ENCODE measurements at regions not wholly inside any gene's neighbourhood (a gene's known extent, or its start where the extent isn't known, plus 50 kb on each side); places are given as distances from the start of the nearest gene placed in this dataset.
A peak's percentile ranks its signal among the peaks of the same experiment; 100 is the strongest.

GRCh38 chr13:74409551-74409950 is 275.3 kb upstream of the KLF12 start:
- DNase-seq (ENCODE audit: low spot score) = no peak

DNA sequence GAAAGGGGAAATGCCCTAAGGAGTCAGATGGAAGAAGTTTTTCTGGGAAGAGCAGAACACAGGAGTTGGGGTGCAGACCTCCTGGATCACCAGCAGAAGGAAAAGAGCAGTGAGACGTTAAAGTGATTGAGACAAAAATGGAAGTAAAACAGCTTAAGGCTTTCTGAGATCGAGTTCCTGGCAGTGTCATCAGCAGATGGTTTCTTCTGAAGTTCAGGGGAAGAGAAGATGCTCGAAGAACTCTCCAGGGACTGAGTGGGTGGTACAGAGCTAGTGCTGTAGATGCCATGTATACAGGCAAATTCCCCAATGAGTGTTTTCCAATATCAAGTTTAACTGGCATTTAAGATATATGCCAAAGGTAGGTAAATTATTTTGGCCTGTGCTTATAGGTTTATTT is 272.2 kb upstream of the KLF12 start:
- DNase-seq (ENCODE audit: low spot score) = no peak

DNA sequence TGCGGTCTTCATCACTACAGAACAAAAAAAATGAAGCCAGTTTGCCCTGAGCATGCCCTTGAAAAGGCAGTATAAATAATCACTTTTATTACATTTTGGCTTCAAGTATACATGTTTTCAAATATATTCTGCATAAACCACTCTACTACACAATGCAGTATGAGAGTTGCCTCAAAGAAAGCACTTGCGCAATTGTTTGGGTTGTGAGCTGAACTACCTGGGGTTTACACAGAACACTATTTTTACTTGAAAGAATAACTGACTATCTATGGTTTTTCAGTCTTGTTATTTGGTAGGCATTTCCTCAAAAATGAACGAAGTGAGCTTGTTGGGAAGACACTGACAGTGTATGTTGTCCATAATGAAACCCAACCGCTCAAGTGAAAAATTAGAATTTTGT is 264.4 kb upstream of the KLF12 start:
- no peak for DNase-seq (ENCODE audit: low spot score)

DNA sequence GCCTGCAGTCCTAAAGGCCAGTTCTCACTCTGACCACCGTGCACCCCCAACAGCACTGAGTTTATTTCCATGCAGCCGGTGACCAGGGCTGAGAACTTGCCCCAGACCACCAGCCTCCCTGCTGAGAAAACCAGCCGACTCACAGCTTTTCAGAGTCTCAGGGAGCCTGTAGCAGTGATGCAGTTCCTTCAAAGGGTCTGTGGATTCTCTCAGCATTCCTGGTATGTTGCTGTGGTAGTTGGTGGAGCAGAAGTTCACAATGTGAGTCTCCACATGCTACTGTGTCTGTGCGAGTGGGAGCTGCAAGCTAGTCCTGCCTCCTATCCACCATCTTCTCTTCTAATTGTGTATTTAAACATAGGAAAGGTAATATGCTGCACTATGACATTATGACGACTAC is 254.9 kb upstream of the KLF12 start:
- no peak for DNase-seq (ENCODE audit: low spot score)

DNA sequence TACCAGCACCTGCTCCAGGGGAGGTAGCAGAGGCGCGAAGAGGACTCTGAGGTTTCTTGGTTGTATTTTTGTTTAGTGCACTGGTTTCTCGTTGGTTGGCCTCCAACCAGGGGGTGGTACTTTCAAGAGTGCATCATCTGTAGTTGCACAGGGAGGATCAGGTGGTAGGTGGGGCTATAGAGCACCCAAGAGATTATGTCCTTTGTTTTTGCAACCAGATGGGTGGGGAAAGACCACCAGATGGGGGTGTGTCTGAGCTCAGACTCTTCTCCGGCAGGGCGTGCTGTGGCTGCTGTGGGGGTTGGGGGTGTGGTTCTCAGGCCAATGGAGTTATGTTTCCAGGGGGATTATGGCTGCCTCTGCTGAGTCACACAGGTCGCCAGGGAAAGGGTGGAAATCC is 254.4 kb upstream of the KLF12 start:
- no peak for DNase-seq (ENCODE audit: low spot score)

- no peak for DNase-seq (ENCODE audit: low spot score)
These were observed 238.3 kb upstream of the KLF12 start for GRCh38 chr13:74372511-74372910.

DNA sequence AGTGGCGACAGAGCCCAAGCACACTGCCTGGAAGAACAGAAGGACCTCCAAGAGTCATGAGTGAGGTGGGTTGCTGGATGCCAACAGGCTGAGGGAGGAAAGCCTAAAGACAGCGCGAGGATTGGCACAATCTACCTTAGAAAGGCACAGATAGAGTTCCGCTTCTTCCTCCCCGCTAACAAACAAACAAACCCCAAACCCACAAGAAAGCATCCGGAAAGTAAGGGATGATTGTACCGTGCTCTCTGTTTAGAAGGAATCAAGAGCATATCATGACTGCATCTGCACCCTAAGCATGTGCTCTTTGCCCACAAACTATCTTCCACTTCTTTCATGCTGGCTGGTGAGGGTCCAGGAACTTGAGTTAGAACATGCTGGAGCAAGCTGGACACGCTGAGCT is 233.0 kb upstream of the KLF12 start:
- no peak for DNase-seq (ENCODE audit: low spot score)

- no peak for DNase-seq (ENCODE audit: low spot score)
These were observed 227.1 kb upstream of the KLF12 start for GRCh38 chr13:74361274-74361673.

GRCh38 chr13:74346960-74347359 is 212.8 kb upstream of the KLF12 start:
- no peak for DNase-seq (ENCODE audit: low spot score)

DNA sequence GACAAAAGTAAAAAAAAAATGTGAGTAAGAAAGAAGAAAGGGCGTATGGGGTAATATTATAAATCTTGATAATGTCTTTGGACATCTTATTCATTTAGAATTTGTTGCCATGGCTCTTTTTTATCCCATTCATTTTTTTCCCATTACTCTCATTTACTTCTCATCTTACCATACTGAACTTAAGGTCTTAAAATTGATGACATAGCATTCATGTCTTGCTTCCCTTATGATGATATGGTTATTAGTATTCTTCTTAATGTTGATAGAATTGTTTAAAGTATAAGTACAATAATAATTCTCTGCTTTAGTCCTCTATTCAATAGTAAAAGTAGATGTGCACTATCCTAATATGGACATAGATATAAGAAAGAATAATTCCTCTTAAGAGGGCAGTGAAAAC is 204.1 kb upstream of the KLF12 start:
- DNase-seq (ENCODE audit: low spot score) = no peak

DNA sequence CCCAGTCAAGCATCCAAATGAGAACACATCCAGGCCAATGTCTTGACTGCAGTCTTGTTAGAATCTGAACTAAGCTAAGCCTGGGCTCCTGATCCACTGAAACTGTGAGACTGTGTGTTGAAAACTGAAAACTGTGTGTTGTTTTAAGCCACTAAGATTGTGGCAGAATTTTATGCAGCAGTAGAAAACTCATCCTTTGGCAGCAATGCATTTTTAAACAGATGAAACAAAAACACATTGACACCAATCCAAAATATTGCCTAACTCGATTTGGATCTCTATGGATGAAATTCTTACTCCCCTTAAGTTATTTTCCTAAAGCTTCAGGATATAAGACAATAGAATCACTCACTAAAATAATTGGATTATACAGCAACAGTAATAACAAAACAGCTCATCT is 202.3 kb upstream of the KLF12 start:
- no peak for DNase-seq (ENCODE audit: low spot score)

- no peak for DNase-seq (ENCODE audit: low spot score)
These were observed 201.2 kb upstream of the KLF12 start for GRCh38 chr13:74335370-74335769.

- no peak for DNase-seq (ENCODE audit: low spot score)
These were observed 195.8 kb upstream of the KLF12 start for GRCh38 chr13:74329962-74330361.

GRCh38 chr13:74325106-74325505 is 190.9 kb upstream of the KLF12 start:
- DNase-seq (ENCODE audit: low spot score) = peak; percentile 1

DNA sequence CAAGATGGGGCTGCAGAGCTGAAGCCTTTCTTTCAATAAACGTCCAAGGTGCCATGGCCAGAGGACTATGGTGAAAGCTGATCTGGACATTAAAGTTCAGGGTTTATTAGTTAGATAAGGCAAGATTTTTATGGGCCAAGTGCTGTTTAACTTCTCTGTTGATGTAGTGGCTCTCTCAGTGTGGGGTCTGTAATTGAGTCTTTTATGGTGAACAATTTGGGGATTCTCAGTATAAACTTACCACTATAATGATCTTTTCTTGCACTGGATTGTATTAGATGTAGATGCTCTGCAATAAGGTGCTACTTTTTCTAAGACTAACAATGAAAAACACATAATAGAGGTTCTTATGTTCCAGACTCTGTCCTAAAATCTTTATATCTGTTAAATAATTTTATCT is 190.1 kb upstream of the KLF12 start:
- no peak for DNase-seq (ENCODE audit: low spot score)

- no peak for DNase-seq (ENCODE audit: low spot score)
These were observed 188.4 kb upstream of the KLF12 start for GRCh38 chr13:74322562-74322961.

DNA sequence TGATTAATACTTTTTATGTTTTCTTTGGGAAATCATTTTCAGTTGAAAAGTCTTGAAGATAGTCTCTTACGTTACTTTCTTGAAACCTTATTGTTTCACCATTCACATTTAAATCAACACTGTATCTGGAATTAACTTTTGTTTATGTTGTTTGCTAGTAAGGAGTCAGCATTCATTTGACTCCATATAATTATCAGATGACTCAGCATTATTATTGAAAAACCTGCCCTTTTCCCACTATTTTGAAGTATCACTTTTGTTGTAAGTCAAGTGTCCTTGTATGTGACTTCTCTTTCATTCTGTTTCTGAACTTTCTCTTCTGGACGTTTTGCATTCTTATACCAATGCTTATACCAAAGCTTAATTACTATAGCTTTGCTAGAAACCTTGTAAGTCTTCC is 186.1 kb upstream of the KLF12 start:
- no peak for DNase-seq (ENCODE audit: low spot score)

GRCh38 chr13:74316547-74316946 is 182.3 kb upstream of the KLF12 start:
- DNase-seq (ENCODE audit: low spot score) = no peak

- no peak for DNase-seq (ENCODE audit: low spot score)
These were observed 172.3 kb upstream of the KLF12 start for GRCh38 chr13:74306496-74306895.

DNA sequence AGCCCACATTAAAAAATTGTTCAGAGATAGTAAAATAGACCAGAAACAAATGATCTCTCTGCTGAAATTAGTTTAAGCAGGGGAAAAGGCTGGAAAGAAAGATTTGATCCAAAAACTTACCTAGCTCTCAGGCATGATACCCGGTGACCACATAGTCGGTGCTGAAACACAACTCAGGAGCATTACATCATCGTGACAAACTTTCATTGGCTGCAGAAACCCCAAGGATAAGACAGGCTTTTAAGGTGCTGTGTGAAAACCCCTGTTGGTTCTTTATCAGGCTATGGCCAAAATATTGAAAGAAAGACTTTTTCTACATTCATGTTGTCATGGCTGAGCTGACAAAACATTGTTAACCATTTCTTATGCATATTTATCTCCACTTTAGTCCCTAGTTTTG is 171.7 kb upstream of the KLF12 start:
- DNase-seq (ENCODE audit: low spot score) = no peak

- DNase-seq (ENCODE audit: low spot score) = no peak
These were observed 167.2 kb upstream of the KLF12 start for GRCh38 chr13:74301258-74301935.

DNA sequence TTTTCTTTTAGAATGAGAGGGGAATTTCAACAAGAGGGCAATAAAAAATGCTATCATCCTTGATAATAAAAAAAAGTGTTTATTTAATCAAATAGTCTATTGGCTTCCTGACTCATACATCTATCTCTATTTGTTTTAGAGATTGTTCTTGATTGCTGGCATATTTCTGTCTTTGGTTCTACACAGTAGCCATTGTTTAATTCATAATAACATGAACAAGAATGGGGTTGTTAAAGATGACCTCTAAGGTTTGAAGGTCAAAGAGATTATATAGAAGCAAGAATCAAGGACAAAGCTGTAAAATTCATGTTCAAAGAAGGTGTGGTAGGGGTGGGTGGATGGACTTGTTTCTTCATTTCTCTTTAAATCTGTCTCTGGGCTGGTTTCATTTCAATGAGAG is 166.0 kb upstream of the KLF12 start:
- no peak for DNase-seq (ENCODE audit: low spot score)

DNA sequence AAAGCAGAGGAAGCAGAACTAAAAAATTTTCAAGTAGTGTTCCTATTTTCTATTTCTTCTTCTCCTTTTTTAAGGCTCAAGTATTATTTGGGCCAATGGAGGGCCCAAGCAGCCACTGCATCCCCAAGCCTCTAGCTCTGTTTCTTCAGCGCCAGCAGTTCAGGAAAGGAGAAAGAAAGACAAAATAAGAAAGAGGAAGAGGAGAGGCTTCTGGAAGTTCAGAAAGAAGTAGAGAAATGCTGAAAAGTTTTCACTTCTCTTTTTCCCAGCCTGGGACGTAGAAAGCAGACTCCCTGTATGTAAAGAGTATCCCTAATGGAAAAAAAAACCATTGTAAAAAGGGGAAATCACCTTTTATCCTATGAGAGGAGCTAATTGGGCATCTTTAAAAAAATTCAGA is 165.5 kb upstream of the KLF12 start:
- no peak for DNase-seq (ENCODE audit: low spot score)

DNA sequence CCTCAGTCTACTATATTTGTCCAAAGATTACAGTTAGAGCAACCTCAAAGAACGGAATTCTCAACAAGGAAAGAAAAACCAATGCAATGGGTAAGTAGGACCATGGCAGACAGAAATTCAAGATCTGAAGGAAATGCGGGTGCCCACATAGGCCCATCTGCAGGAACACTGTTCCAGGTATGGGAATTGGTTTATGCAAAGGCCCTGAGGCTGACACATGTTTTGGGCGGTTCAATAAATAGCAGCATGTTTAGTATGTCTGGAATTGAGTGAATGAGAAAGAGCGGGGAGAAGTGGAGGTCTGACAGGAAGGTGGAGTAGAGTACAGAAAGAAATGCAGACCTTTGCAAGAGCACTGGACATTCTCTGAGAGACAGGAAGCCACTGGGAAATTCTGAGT is 164.7 kb upstream of the KLF12 start:
- no peak for DNase-seq (ENCODE audit: low spot score)
